SU-DHL-6 (cell line): ENCODE measurements at regions not wholly inside any gene's neighbourhood (a gene's known extent, or its start where the extent isn't known, plus 50 kb on each side); places are given as distances from the start of the nearest gene placed in this dataset.

ENCODE experiments used
- H2AFZ ChIP-seq: fragments of 200-600 bp; sonication (generic); 2 replicates; pipeline ENCODE4 v1.6.1; 2014; ENCODE audit warnings: low read depth, mild to moderate bottlenecking, moderate library complexity, mixed read lengths, antibody characterized with exemption, low read length; ENCODE audit not compliant: severe bottlenecking
- H3F3A ChIP-seq: fragments of 200-600 bp; shearing (Covaris generic); 2 replicates; pipeline ENCODE4 v1.6.0; 2016; ENCODE audit warnings: antibody characterized with exemption, mild to moderate bottlenecking; ENCODE audit not compliant: insufficient read depth
- H3K27ac ChIP-seq: fragments of 200-600 bp; sonication (generic); 2 replicates; pipeline ENCODE4 v1.5.1; 2016; ENCODE audit warnings: low read depth, mild to moderate bottlenecking, low read length, moderate library complexity, mixed read lengths
- H3K27me3 ChIP-seq: fragments of 200-600 bp; sonication (generic), shearing (Covaris generic); 2 replicates; pipeline ENCODE4 v1.6.0; 2014; ENCODE audit warnings: mild to moderate bottlenecking, low read length
- H3K36me3 ChIP-seq: fragments of 200-600 bp; sonication (generic); 2 replicates; pipeline ENCODE4 v1.6.1; 2014; ENCODE audit warnings: mild to moderate bottlenecking, low read length, mixed read lengths
- H3K4me2 ChIP-seq: fragments of 300-600, 200-600 bp; shearing (Covaris generic), sonication (generic); 2 replicates; pipeline ENCODE4 v1.6.0; 2014; ENCODE audit warnings: low read length, low read depth, mild to moderate bottlenecking; ENCODE audit not compliant: poor library complexity, severe bottlenecking
- H3K4me3 ChIP-seq: fragments of 200-600 bp; sonication (generic); 2 replicates; pipeline ENCODE4 v1.5.1; 2014; ENCODE audit warnings: antibody characterized with exemption, low read length, mild to moderate bottlenecking, mixed read lengths; ENCODE audit not compliant: insufficient read depth, poor library complexity, severe bottlenecking
- H3K79me2 ChIP-seq: fragments of 200-600 bp; sonication (generic); 2 replicates; pipeline ENCODE4 v1.6.1; 2014; ENCODE audit warnings: mild to moderate bottlenecking, low read length, moderate library complexity; ENCODE audit not compliant: insufficient read depth
- H3K9ac ChIP-seq: fragments of 200-600 bp; sonication (generic); 2 replicates; pipeline ENCODE4 v1.7.0; 2014; ENCODE audit warnings: mild to moderate bottlenecking, low read length
- H3K9me2 ChIP-seq: fragments of 200-600 bp; sonication (generic); replicated peaks from 2 replicates; pipeline ENCODE4 v1.6.1; 2014; ENCODE audit warnings: low read length; ENCODE audit not compliant: insufficient read depth
- H3K9me3 ChIP-seq: fragments of 200-600 bp; sonication (generic); 2 replicates; pipeline ENCODE4 v1.6.1; 2014; ENCODE audit warnings: low read length, mixed read lengths; ENCODE audit not compliant: insufficient read depth
- H4K20me1 ChIP-seq: fragments of 200-600 bp; sonication (generic); 2 replicates; pipeline ENCODE4 v1.6.1; 2014; ENCODE audit warnings: low read depth, mild to moderate bottlenecking, antibody characterized with exemption, low read length, moderate library complexity, mixed read lengths
- CTCF ChIP-seq: fragments of 200-600 bp; sonication (generic); IDR thresholded peaks from one replicate; pipeline ENCODE4 v1.5.1; 2017; ENCODE audit warnings: antibody characterized with exemption, mild to moderate bottlenecking, low read length, moderate library complexity; ENCODE audit not compliant: insufficient read depth, poor library complexity, severe bottlenecking
- EZH2phosphoT487 ChIP-seq: fragments of 200-600 bp; sonication (generic), shearing (Covaris generic); conservative IDR thresholded peaks from 2 replicates; pipeline ENCODE4 v1.6.1; 2018; ENCODE audit warnings: mild to moderate bottlenecking, antibody characterized with exemption, low read length, moderate library complexity, mixed read lengths

- no peaks in the 10 kb centered on the region for H3K79me2 ChIP-seq
- H3K9ac ChIP-seq, result no peak overlapping the region
- TF ChIP-seq EZH2phosphoT487, result no peak
- TF ChIP-seq CTCF, result no peak
- no peaks in the 10 kb centered on the region for H3K27me3 ChIP-seq
- no peaks in the 10 kb centered on the region for H3K9me2 ChIP-seq
- H3K27ac ChIP-seq, result no peak overlapping the region
- H3K4me2 ChIP-seq, result no peak overlapping the region
- H3K9me3 ChIP-seq, result no peaks in the 10 kb centered on the region
- no peaks in the 10 kb centered on the region for H3K36me3 ChIP-seq
- H3F3A ChIP-seq, result no peaks in the 10 kb centered on the region
- no peak overlapping the region for H2AFZ ChIP-seq
- no peaks in the 10 kb centered on the region for H4K20me1 ChIP-seq
- H3K4me3 ChIP-seq, result no peak overlapping the region
Observed at GRCh38 chr13:26983543-26984320, 187.9 kb downstream of the USP12 start.

- no peaks in the 10 kb centered on the region for H3K36me3 ChIP-seq
- H3K4me2 ChIP-seq, result no peak overlapping the region
- H2AFZ ChIP-seq, result no peak overlapping the region
- H3K4me3 ChIP-seq, result no peak overlapping the region
- no peak overlapping the region for H3K27ac ChIP-seq
- no peaks in the 10 kb centered on the region for H3K9me2 ChIP-seq
- no peak overlapping the region for H3K9ac ChIP-seq
- TF ChIP-seq CTCF (no peak), EZH2phosphoT487 (no peak)
- no peaks in the 10 kb centered on the region for H3K79me2 ChIP-seq
- no peaks in the 10 kb centered on the region for H3K9me3 ChIP-seq
- H4K20me1 ChIP-seq, result no peaks in the 10 kb centered on the region
- H3F3A ChIP-seq, result no peaks in the 10 kb centered on the region
- no peaks in the 10 kb centered on the region for H3K27me3 ChIP-seq
Observed at GRCh38 chr13:26980099-26981031, 191.2 kb downstream of the USP12 start.

DNA sequence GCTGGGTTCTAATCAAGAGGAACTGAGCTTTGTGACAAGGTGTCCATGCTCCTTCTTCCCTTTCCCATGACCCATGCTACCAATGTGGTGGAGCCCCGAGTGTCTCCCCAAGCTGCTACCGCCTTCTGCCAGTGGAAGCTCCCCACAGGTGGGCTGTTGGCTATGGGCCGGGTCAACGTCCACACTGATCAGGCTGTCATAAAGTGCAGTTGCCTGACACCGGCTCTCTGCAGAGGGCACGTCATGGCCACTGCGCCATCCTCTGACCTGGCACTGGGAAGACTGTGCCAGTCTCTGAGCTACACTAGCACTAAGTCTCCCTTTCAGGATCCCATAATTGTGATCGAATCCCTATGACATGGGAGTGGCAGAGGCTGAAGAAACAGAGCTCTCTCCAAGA lies 192.3 kb downstream of the USP12 start:
- Histone ChIP-seq H3K36me3 (no peaks in the 10 kb centered on the region), H3K27me3 (no peaks in the 10 kb centered on the region), H2AFZ (no peak overlapping the region), H3K9me2 (no peaks in the 10 kb centered on the region), H3K27ac (no peak overlapping the region), H3K9me3 (no peaks in the 10 kb centered on the region), H3K9ac (no peak overlapping the region), H3K4me2 (no peak overlapping the region), H3F3A (no peaks in the 10 kb centered on the region), H3K4me3 (no peak overlapping the region), H4K20me1 (no peaks in the 10 kb centered on the region), H3K79me2 (no peaks in the 10 kb centered on the region)
- TF ChIP-seq CTCF, result no peak
- TF ChIP-seq EZH2phosphoT487, result no peak
